ENCODE measurements at regions not wholly inside any gene's neighbourhood (a gene's known extent, or its start where the extent isn't known, plus 50 kb on each side); places are given as distances from the start of the nearest gene placed in this dataset.
A peak's percentile ranks its signal among the peaks of the same experiment; 100 is the strongest.

- TF ChIP-seq EZH2phosphoT487 (IDR thresholded peaks at IDR 0.05; ENCODE audit: low read depth, severe bottlenecking, unreplicated experiment) (no peak), EZH2 (IDR thresholded peaks at IDR 0.05; ENCODE audit: borderline replicate concordance) (no peak), CTCF (IDR thresholded peaks at IDR 0.05; ENCODE audit: poor library complexity) (no peak)
- H4K20me1 ChIP-seq (ENCODE audit: insufficient read depth, poor library complexity, severe bottlenecking) = no peaks in the 10 kb centered on the region
- DNase-seq (ENCODE audit: low spot score) = no peak
- H3K4me3 ChIP-seq = no peak overlapping the region
- no peaks in the 10 kb centered on the region for H3K9me2 ChIP-seq (replicated peaks; ENCODE audit: insufficient read depth)
- no peaks in the 10 kb centered on the region for H3K4me1 ChIP-seq (ENCODE audit: insufficient read depth)
- no peaks in the 10 kb centered on the region for H3K79me2 ChIP-seq
- no peaks in the 10 kb centered on the region for H3K27me3 ChIP-seq
- H3K4me2 ChIP-seq = no peak overlapping the region
- H3K9me3 ChIP-seq (ENCODE audit: low read depth) = no peaks in the 10 kb centered on the region
- no peak overlapping the region for H2AFZ ChIP-seq
- WGBS (ENCODE audit: low lambda C conversion rate, missing lambda C conversion rate) = 22% methylated on average over 2 of the region's 2 CpGs
- H3K27ac ChIP-seq = no peak overlapping the region
- H3K36me3 ChIP-seq (replicated peaks; ENCODE audit: insufficient read depth, low read depth) = no peaks in the 10 kb centered on the region
These were observed 423.5 kb downstream of the SHISA9 start for GRCh38 chr16:13324851-13325250.

GRCh38 chr16:13325396-13325795 lies 424.0 kb downstream of the SHISA9 start:
- TF ChIP-seq CTCF (IDR thresholded peaks at IDR 0.05; ENCODE audit: poor library complexity) = no peak
- no peak for TF ChIP-seq EZH2phosphoT487 (IDR thresholded peaks at IDR 0.05; ENCODE audit: low read depth, severe bottlenecking, unreplicated experiment)
- TF ChIP-seq EZH2 (IDR thresholded peaks at IDR 0.05; ENCODE audit: borderline replicate concordance) = no peak
- H3K9me2 ChIP-seq (replicated peaks; ENCODE audit: insufficient read depth) = no peaks in the 10 kb centered on the region
- no peaks in the 10 kb centered on the region for H3K4me1 ChIP-seq (ENCODE audit: insufficient read depth)
- no peaks in the 10 kb centered on the region for H4K20me1 ChIP-seq (ENCODE audit: insufficient read depth, poor library complexity, severe bottlenecking)
- no peak overlapping the region for H3K4me3 ChIP-seq
- no peaks in the 10 kb centered on the region for H3K9me3 ChIP-seq (ENCODE audit: low read depth)
- no peak overlapping the region for H2AFZ ChIP-seq
- no peak overlapping the region for H3K4me2 ChIP-seq
- no peak for DNase-seq (ENCODE audit: low spot score)
- no peaks in the 10 kb centered on the region for H3K79me2 ChIP-seq
- H3K36me3 ChIP-seq (replicated peaks; ENCODE audit: insufficient read depth, low read depth) = no peaks in the 10 kb centered on the region
- H3K27me3 ChIP-seq = no peaks in the 10 kb centered on the region
- H3K27ac ChIP-seq = no peak overlapping the region
- 68% methylated on average over 5 of the region's 5 CpGs for WGBS (ENCODE audit: low lambda C conversion rate, missing lambda C conversion rate)

- Histone ChIP-seq H3K9me3 (ENCODE audit: low read depth) (no peaks in the 10 kb centered on the region), H2AFZ (no peak overlapping the region), H3K4me2 (no peak overlapping the region), H3K36me3 (replicated peaks; ENCODE audit: insufficient read depth, low read depth) (no peaks in the 10 kb centered on the region), H3K4me3 (no peak overlapping the region), H3K4me1 (ENCODE audit: insufficient read depth) (no peaks in the 10 kb centered on the region), H4K20me1 (ENCODE audit: insufficient read depth, poor library complexity, severe bottlenecking) (no peaks in the 10 kb centered on the region), H3K9me2 (replicated peaks; ENCODE audit: insufficient read depth) (no peaks in the 10 kb centered on the region), H3K79me2 (no peaks in the 10 kb centered on the region), H3K27ac (no peak overlapping the region), H3K27me3 (no peaks in the 10 kb centered on the region)
- WGBS (ENCODE audit: low lambda C conversion rate, missing lambda C conversion rate) = 88% methylated on average over 2 of the region's 2 CpGs
- no peak for DNase-seq (ENCODE audit: low spot score)
- TF ChIP-seq CTCF (IDR thresholded peaks at IDR 0.05; ENCODE audit: poor library complexity) = peak; percentile 6
- no peak for TF ChIP-seq EZH2phosphoT487 (IDR thresholded peaks at IDR 0.05; ENCODE audit: low read depth, severe bottlenecking, unreplicated experiment)
- no peak for TF ChIP-seq EZH2 (IDR thresholded peaks at IDR 0.05; ENCODE audit: borderline replicate concordance)
These were observed 430.5 kb downstream of the SHISA9 start for GRCh38 chr16:13331918-13332317.

- Histone ChIP-seq H4K20me1 (ENCODE audit: insufficient read depth, poor library complexity, severe bottlenecking) (no peaks in the 10 kb centered on the region), H3K9me3 (ENCODE audit: low read depth) (no peaks in the 10 kb centered on the region), H3K36me3 (replicated peaks; ENCODE audit: insufficient read depth, low read depth) (no peaks in the 10 kb centered on the region), H3K4me1 (ENCODE audit: insufficient read depth) (no peaks in the 10 kb centered on the region), H2AFZ (no peak overlapping the region), H3K27me3 (no peaks in the 10 kb centered on the region), H3K4me2 (no peak overlapping the region), H3K27ac (no peak overlapping the region), H3K4me3 (no peak overlapping the region), H3K9me2 (replicated peaks; ENCODE audit: insufficient read depth) (no peaks in the 10 kb centered on the region), H3K79me2 (no peaks in the 10 kb centered on the region)
- WGBS (ENCODE audit: low lambda C conversion rate, missing lambda C conversion rate) = 56% methylated on average over 7 of the region's 7 CpGs
- DNase-seq (ENCODE audit: low spot score) = no peak
- TF ChIP-seq EZH2phosphoT487 (IDR thresholded peaks at IDR 0.05; ENCODE audit: low read depth, severe bottlenecking, unreplicated experiment) = no peak
- TF ChIP-seq CTCF (IDR thresholded peaks at IDR 0.05; ENCODE audit: poor library complexity) = no peak
- no peak for TF ChIP-seq EZH2 (IDR thresholded peaks at IDR 0.05; ENCODE audit: borderline replicate concordance)
These were observed 431.4 kb downstream of the SHISA9 start for GRCh38 chr16:13332713-13333255.

All from hepatocyte (in vitro differentiated cells).